ENCODE measurements at regions not wholly inside any gene's neighbourhood (a gene's known extent, or its start where the extent isn't known, plus 50 kb on each side); places are given as distances from the start of the nearest gene placed in this dataset.

- no peak for DNase-seq (ENCODE audit: low read depth, low spot score)
- TF ChIP-seq ZNF274 (IDR thresholded peaks at IDR 0.05; ENCODE audit: low read depth, low read length): no peak
- TF ChIP-seq YY1 (IDR thresholded peaks at IDR 0.05; ENCODE audit: insufficient read depth, insufficient read length): no peak
- TF ChIP-seq SUZ12 (IDR thresholded peaks at IDR 0.05; ENCODE audit: extremely low read depth, insufficient read depth, insufficient read length): no peak
- H3K27me3 ChIP-seq (ENCODE audit: insufficient read depth, insufficient read length): no peaks in the 10 kb centered on the region
- no peak overlapping the region for H3K9ac ChIP-seq (ENCODE audit: insufficient read length, low read depth)
- H3K9me3 ChIP-seq (ENCODE audit: insufficient read depth, low read length): no peaks in the 10 kb centered on the region
- peaks cover 1% of the 10 kb centered on the region for H3K4me1 ChIP-seq (ENCODE audit: insufficient read depth, insufficient read length)
- H3K4me3 ChIP-seq (ENCODE audit: insufficient read length, low read depth): no peak overlapping the region
- no peaks in the 10 kb centered on the region for H3K36me3 ChIP-seq (ENCODE audit: insufficient read depth, insufficient read length, low read length)
Measured at GRCh38 chr19:31961191-31961590, 384.2 kb upstream of the ZNF507 start.

DNA sequence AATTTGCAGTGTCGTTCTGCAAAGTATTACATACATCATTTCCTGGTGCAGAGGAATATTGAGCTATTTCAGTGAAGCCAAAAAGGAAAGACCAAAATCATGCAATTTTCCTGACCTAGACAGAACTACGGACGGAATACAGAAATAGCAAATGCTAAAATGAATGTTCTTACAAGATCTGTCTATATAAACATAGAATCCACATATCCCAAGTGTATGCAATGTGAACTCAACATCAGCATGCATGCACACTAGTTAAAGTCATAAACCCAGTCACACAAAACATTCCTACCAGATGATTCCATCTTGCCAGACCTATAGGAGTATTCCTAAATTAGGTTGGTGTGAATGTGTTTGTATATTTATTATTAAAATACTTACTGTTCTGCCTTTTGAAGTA, 383.7 kb upstream of the ZNF507 start:
- H3K27me3 ChIP-seq (ENCODE audit: insufficient read depth, insufficient read length): no peaks in the 10 kb centered on the region
- TF ChIP-seq YY1 (IDR thresholded peaks at IDR 0.05; ENCODE audit: insufficient read depth, insufficient read length) (no peak), SUZ12 (IDR thresholded peaks at IDR 0.05; ENCODE audit: extremely low read depth, insufficient read depth, insufficient read length) (no peak), ZNF274 (IDR thresholded peaks at IDR 0.05; ENCODE audit: low read depth, low read length) (no peak)
- H3K9me3 ChIP-seq (ENCODE audit: insufficient read depth, low read length): no peaks in the 10 kb centered on the region
- no peak overlapping the region for H3K9ac ChIP-seq (ENCODE audit: insufficient read length, low read depth)
- no peak for DNase-seq (ENCODE audit: low read depth, low spot score)
- H3K4me1 ChIP-seq (ENCODE audit: insufficient read depth, insufficient read length): peaks cover 1% of the 10 kb centered on the region
- no peak overlapping the region for H3K4me3 ChIP-seq (ENCODE audit: insufficient read length, low read depth)
- H3K36me3 ChIP-seq (ENCODE audit: insufficient read depth, insufficient read length, low read length): no peaks in the 10 kb centered on the region

DNA sequence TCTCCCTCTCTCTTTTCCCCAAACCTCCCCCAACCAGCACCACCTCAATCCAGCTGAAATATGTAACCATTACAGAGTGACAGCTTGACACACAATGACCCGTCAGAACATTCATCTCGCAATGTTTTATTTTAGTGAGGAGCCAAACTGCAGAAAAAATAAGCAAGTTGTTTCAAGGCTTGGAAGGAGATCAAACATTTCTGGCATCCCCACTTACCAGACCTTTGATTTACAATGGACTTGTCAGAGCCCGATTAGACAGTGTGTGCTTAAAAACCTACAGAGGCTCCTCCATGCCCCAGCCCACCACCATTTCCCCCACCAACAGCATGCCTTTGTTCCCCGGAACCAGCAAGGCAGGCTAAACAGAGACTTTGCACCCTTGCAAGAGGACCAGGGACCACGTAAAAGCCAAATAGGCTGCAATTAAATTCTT, 382.8 kb upstream of the ZNF507 start:
- peaks cover 1% of the 10 kb centered on the region for H3K4me1 ChIP-seq (ENCODE audit: insufficient read depth, insufficient read length)
- H3K36me3 ChIP-seq (ENCODE audit: insufficient read depth, insufficient read length, low read length): no peaks in the 10 kb centered on the region
- H3K27me3 ChIP-seq (ENCODE audit: insufficient read depth, insufficient read length): no peaks in the 10 kb centered on the region
- no peak overlapping the region for H3K4me3 ChIP-seq (ENCODE audit: insufficient read length, low read depth)
- H3K9ac ChIP-seq (ENCODE audit: insufficient read length, low read depth): no peak overlapping the region
- TF ChIP-seq SUZ12 (IDR thresholded peaks at IDR 0.05; ENCODE audit: extremely low read depth, insufficient read depth, insufficient read length) (no peak), ZNF274 (IDR thresholded peaks at IDR 0.05; ENCODE audit: low read depth, low read length) (no peak)
- no peak for DNase-seq (ENCODE audit: low read depth, low spot score)
- no peaks in the 10 kb centered on the region for H3K9me3 ChIP-seq (ENCODE audit: insufficient read depth, low read length)

DNA sequence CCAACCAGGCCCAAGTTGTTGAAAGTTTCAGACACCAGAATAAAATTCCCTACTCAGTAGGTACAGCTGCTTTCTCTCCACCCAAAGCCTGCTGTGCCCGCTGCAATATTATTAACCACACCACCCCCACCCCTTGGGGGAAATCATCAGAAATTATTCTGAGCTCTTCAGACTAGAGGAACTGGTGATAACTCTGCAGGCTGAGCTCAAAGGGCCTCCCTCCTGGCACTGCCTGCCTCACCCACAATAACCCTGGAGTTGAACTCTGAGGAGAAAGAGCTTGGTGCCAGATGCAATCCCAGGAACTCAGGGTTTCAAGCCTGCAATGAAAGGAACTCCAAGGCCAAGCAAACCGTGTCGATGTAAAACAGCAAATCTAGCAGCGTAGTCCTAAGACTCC, 381.7 kb upstream of the ZNF507 start:
- Histone ChIP-seq H3K27me3 (ENCODE audit: insufficient read depth, insufficient read length) (no peaks in the 10 kb centered on the region), H3K4me1 (ENCODE audit: insufficient read depth, insufficient read length) (peaks cover 1% of the 10 kb centered on the region), H3K36me3 (ENCODE audit: insufficient read depth, insufficient read length, low read length) (no peaks in the 10 kb centered on the region)

GRCh38 chr19:31969016-31969415, 376.4 kb upstream of the ZNF507 start:
- no peaks in the 10 kb centered on the region for H3K9me3 ChIP-seq (ENCODE audit: insufficient read depth, low read length)
- no peak for TF ChIP-seq YY1 (IDR thresholded peaks at IDR 0.05; ENCODE audit: insufficient read depth, insufficient read length)
- no peak for TF ChIP-seq SUZ12 (IDR thresholded peaks at IDR 0.05; ENCODE audit: extremely low read depth, insufficient read depth, insufficient read length)
- no peak for TF ChIP-seq ZNF274 (IDR thresholded peaks at IDR 0.05; ENCODE audit: low read depth, low read length)

More for the DNA sequence above, 381.7 kb upstream of the ZNF507 start:
- TF ChIP-seq YY1 (IDR thresholded peaks at IDR 0.05; ENCODE audit: insufficient read depth, insufficient read length): no peak
- no peak for TF ChIP-seq SUZ12 (IDR thresholded peaks at IDR 0.05; ENCODE audit: extremely low read depth, insufficient read depth, insufficient read length)
- TF ChIP-seq ZNF274 (IDR thresholded peaks at IDR 0.05; ENCODE audit: low read depth, low read length): no peak
- Histone ChIP-seq H3K9ac (ENCODE audit: insufficient read length, low read depth) (no peak overlapping the region), H3K9me3 (ENCODE audit: insufficient read depth, low read length) (no peaks in the 10 kb centered on the region), H3K4me3 (ENCODE audit: insufficient read length, low read depth) (no peak overlapping the region)
- no peak for DNase-seq (ENCODE audit: low read depth, low spot score)

DNA sequence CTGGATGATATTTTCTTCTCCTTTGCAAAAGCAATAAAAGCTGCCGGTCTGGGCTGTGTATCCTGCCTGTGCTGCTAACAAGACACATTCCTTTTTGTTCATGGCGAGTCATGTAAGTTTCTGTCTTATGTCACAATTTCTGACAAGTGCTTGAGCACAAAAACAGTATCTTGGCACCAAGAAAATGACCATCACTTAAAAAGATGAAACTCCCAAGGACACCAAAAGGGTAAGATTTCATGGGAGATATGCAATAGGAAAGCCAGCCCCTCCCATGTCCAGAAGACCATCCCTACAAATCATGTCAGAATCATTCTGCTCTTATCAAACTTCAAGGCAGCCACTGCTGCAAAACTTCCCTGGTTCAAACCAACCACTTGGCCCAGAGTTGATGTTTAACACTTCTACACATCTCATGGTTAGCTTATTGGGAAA, 375.4 kb upstream of the ZNF507 start:
- Histone ChIP-seq H3K27me3 (ENCODE audit: insufficient read depth, insufficient read length) (no peaks in the 10 kb centered on the region), H3K36me3 (ENCODE audit: insufficient read depth, insufficient read length, low read length) (no peaks in the 10 kb centered on the region), H3K9me3 (ENCODE audit: insufficient read depth, low read length) (no peaks in the 10 kb centered on the region), H3K4me3 (ENCODE audit: insufficient read length, low read depth) (no peak overlapping the region), H3K9ac (ENCODE audit: insufficient read length, low read depth) (no peak overlapping the region), H3K4me1 (ENCODE audit: insufficient read depth, insufficient read length) (no peaks in the 10 kb centered on the region)
- no peak for DNase-seq (ENCODE audit: low read depth, low spot score)
- no peak for TF ChIP-seq SUZ12 (IDR thresholded peaks at IDR 0.05; ENCODE audit: extremely low read depth, insufficient read depth, insufficient read length)
- no peak for TF ChIP-seq YY1 (IDR thresholded peaks at IDR 0.05; ENCODE audit: insufficient read depth, insufficient read length)
- no peak for TF ChIP-seq ZNF274 (IDR thresholded peaks at IDR 0.05; ENCODE audit: low read depth, low read length)

More at GRCh38 chr19:31969016-31969415, 376.4 kb upstream of the ZNF507 start:
- H3K36me3 ChIP-seq (ENCODE audit: insufficient read depth, insufficient read length, low read length): no peaks in the 10 kb centered on the region
- DNase-seq (ENCODE audit: low read depth, low spot score): no peak
- H3K9ac ChIP-seq (ENCODE audit: insufficient read length, low read depth): no peak overlapping the region
- no peaks in the 10 kb centered on the region for H3K27me3 ChIP-seq (ENCODE audit: insufficient read depth, insufficient read length)
- no peak overlapping the region for H3K4me3 ChIP-seq (ENCODE audit: insufficient read length, low read depth)
- H3K4me1 ChIP-seq (ENCODE audit: insufficient read depth, insufficient read length): no peaks in the 10 kb centered on the region

- Histone ChIP-seq H3K9me3 (ENCODE audit: insufficient read depth, low read length) (no peaks in the 10 kb centered on the region), H3K4me1 (ENCODE audit: insufficient read depth, insufficient read length) (no peaks in the 10 kb centered on the region), H3K4me3 (ENCODE audit: insufficient read length, low read depth) (no peak overlapping the region), H3K36me3 (ENCODE audit: insufficient read depth, insufficient read length, low read length) (no peaks in the 10 kb centered on the region), H3K27me3 (ENCODE audit: insufficient read depth, insufficient read length) (no peaks in the 10 kb centered on the region), H3K9ac (ENCODE audit: insufficient read length, low read depth) (no peak overlapping the region)
- TF ChIP-seq YY1 (IDR thresholded peaks at IDR 0.05; ENCODE audit: insufficient read depth, insufficient read length): no peak
- no peak for TF ChIP-seq SUZ12 (IDR thresholded peaks at IDR 0.05; ENCODE audit: extremely low read depth, insufficient read depth, insufficient read length)
- no peak for TF ChIP-seq ZNF274 (IDR thresholded peaks at IDR 0.05; ENCODE audit: low read depth, low read length)
- DNase-seq (ENCODE audit: low read depth, low spot score): no peak
Measured at GRCh38 chr19:31974290-31974689, 371.1 kb upstream of the ZNF507 start.
